T-cell (primary cell): ENCODE measurements at regions not wholly inside any gene's neighbourhood (a gene's known extent, or its start where the extent isn't known, plus 50 kb on each side); places are given as distances from the start of the nearest gene placed in this dataset.
"Not testable (repeated sequence)": the region's sequence is repeated elsewhere in the genome, so short reads cannot be mapped to it uniquely, and the experiment has no call there.

Source experiments
- ATAC-seq, 4 experiments: fragments of 200-7000 bp in 3 of 4; fragments of 150-1000 bp in 1 of 4; cut with Tn5 transposase; replicated peaks in 1 of 4; 1 replicate in 3 of 4; 2 replicates in 1 of 4; pipeline ENCODE4 v1.10.0; 2021; ENCODE audit warnings: moderate library complexity in 3 of 4, mild to moderate bottlenecking in 2 of 4, moderate number of reproducible peaks in 1 of 4
- CTCF ChIA-PET, 2 donors: fragments of 300-600 bp; sonication (Branson Sonifier 250); formaldehyde crosslinking; loops; one replicate each; lab custom pipeline; 2022; ENCODE audit warnings: antibody characterized with exemption in 2 of 2; lab: Charles Lee
- POLR2A ChIA-PET, 2 donors: fragments of 300-600 bp; sonication (Branson Sonifier 250); formaldehyde crosslinking; loops; one replicate each; lab custom pipeline; 2022; ENCODE audit warnings: antibody characterized with exemption in 2 of 2; lab: Charles Lee
- DNase-seq, 35 experiments: peaks; one replicate each; pipeline versions ENCODE4 v3.0.0 to v3.0.0-alpha.2; 2013 to 2023
- H3K27ac ChIP-seq: one replicate; pipeline ENCODE4 v1.5.1; 2013; ENCODE audit warnings: low read length
- H3K27me3 ChIP-seq, 2 experiments: replicated peaks in 1 of 2; 1 replicate in 1 of 2; 2 replicates in 1 of 2; pipeline versions ENCODE4 v1.6.1 to v1.7.0; 2013; ENCODE audit warnings: low read length in 1 of 2, mixed read lengths in 1 of 2; ENCODE audit not compliant: control insufficient read depth in 2 of 2, insufficient read depth in 2 of 2; ENCODE audit errors: extremely low read depth in 1 of 2
- H3K36me3 ChIP-seq, 2 donors: 1 replicate in 1 of 2; 2 replicates in 1 of 2; pipeline versions ENCODE4 v1.6.1 to v1.7.0; 2013; ENCODE audit warnings: low read length in 1 of 2; ENCODE audit not compliant: control insufficient read depth in 2 of 2, insufficient read depth in 1 of 2; ENCODE audit errors: extremely low read depth in 1 of 2
- H3K4me1 ChIP-seq, 2 experiments: 1 replicate in 1 of 2; 2 replicates in 1 of 2; pipeline versions ENCODE4 v1.6.1 to v1.7.0; 2013; ENCODE audit warnings: low read length in 2 of 2, mixed read lengths in 1 of 2; ENCODE audit not compliant: insufficient read depth in 2 of 2, control insufficient read depth in 1 of 2; ENCODE audit errors: extremely low read depth in 1 of 2
- H3K4me3 ChIP-seq, 2 donors: 1 replicate in 1 of 2; 2 replicates in 1 of 2; pipeline versions ENCODE4 v1.5.1 to v1.7.0; 2013; ENCODE audit warnings: mild to moderate bottlenecking in 2 of 2, low read length in 1 of 2, moderate library complexity in 1 of 2; ENCODE audit not compliant: control insufficient read depth in 1 of 2; ENCODE audit errors: extremely low read depth in 1 of 2
- H3K9me3 ChIP-seq: 2 replicates; pipeline ENCODE4 v1.7.0; 2013
- H3K27ac Mint-ChIP-seq, 2 donors: one replicate each; pipeline ENCODE4 v1.8.0; 2020 to 2021; ENCODE audit warnings: mild to moderate bottlenecking in 2 of 2, mixed read lengths in 2 of 2
- H3K27me3 Mint-ChIP-seq, 2 donors: one replicate each; pipeline ENCODE4 v1.8.0; 2021 to 2022; ENCODE audit warnings: mixed read lengths in 2 of 2
- H3K36me3 Mint-ChIP-seq: one replicate; pipeline ENCODE4 v1.8.0; 2021; ENCODE audit warnings: mixed read lengths
- H3K4me1 Mint-ChIP-seq, 3 donors: one replicate each; pipeline ENCODE4 v1.8.0; 2020 to 2022; ENCODE audit warnings: mixed read lengths in 3 of 3, mild to moderate bottlenecking in 1 of 3
- H3K4me3 Mint-ChIP-seq, 3 donors: one replicate each; pipeline ENCODE4 v1.8.0; 2020 to 2022; ENCODE audit warnings: mild to moderate bottlenecking in 3 of 3, mixed read lengths in 3 of 3, moderate library complexity in 3 of 3
- H3K9me3 Mint-ChIP-seq, 3 donors: one replicate each; pipeline ENCODE4 v1.8.0; 2020 to 2022; ENCODE audit warnings: mixed read lengths in 3 of 3
- WGBS: methylation state at CpG from one replicate; pipeline ENCODE4 v1.1.5; 2013; ENCODE audit warnings: missing lambda C conversion rate; ENCODE audit not compliant: insufficient coverage; 5-methylcytosine and 5-hydroxymethylcytosine counted together

GRCh38 chr6:94137178-94137577 lies 717.8 kb upstream of the EPHA7 start:
- DNase-seq, H3K27ac Mint-ChIP-seq, H3K27me3 ChIP-seq, H3K4me1 ChIP-seq, H3K4me1 Mint-ChIP-seq, H3K9me3 ChIP-seq, ATAC-seq, POLR2A ChIA-PET, H3K27ac ChIP-seq, H3K9me3 Mint-ChIP-seq, H3K36me3 ChIP-seq, H3K4me3 ChIP-seq, H3K27me3 Mint-ChIP-seq, H3K36me3 Mint-ChIP-seq, H3K4me3 Mint-ChIP-seq, CTCF ChIA-PET: not testable (repeated sequence)
- WGBS, result 81% methylated on average over 4 of the region's 11 CpGs

DNA sequence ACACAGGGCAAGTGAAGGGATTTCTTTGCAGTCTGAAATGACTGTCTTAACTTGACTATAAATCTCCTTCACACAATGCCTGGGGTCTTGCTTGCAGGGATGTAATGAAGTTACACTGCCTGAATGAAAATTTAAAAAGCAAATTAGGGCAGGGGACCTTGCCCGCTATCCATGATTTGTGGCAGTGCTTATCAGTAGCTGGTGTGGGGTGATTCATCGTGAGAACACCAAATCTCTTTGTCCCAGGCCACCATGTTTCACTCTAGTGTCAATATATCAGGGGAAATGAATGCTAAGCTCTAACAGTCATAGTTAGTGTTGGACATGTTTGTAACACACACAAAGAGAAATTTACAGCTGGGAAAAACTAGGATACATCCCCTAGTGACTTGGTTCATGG lies 713.7 kb upstream of the EPHA7 start:
- Mint-ChIP-seq H3K4me3 (no peak overlapping the region), H3K36me3 (no peaks in the 10 kb centered on the region), H3K27me3 (no peaks in the 10 kb centered on the region), H3K9me3 (peaks cover 0 to 4% (median 0%) of the 10 kb centered on the region in 3 donors), H3K4me1 (no peaks in the 10 kb centered on the region), H3K27ac (no peak overlapping the region)
- Histone ChIP-seq H3K4me1 (no peaks in the 10 kb centered on the region), H3K4me3 (no peak overlapping the region), H3K36me3 (no peaks in the 10 kb centered on the region), H3K9me3 (no peaks in the 10 kb centered on the region), H3K27me3 (no peaks in the 10 kb centered on the region), H3K27ac (no peak overlapping the region)
- DNase-seq (no peak), ATAC-seq (no peak)
- POLR2A ChIA-PET, result no interaction called here
- CTCF ChIA-PET, result no interaction called here
- no CpG with 5 or more reads among the region's 2 CpGs for WGBS

DNA sequence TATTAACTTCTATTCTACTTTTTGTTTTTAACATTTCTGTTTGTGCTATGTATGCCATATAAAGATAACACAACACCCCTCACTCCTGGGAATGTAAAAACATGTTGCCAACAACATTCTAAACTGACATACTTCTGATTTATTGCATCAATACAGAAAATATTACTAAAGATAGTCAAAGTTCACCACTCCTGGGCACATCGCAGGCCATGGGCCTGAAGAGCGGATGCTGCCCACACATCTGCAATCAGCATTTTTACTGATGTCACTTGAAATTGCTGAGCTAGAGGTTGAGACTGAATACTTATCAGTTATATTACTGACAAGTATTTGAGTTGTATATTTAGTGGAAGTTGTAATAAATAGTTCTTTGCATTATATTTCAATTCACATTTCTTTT lies 711.9 kb upstream of the EPHA7 start:
- Mint-ChIP-seq H3K9me3 (no peaks in the 10 kb centered on the region), H3K4me3 (no peak overlapping the region), H3K27me3 (no peaks in the 10 kb centered on the region), H3K4me1 (no peaks in the 10 kb centered on the region), H3K36me3 (no peaks in the 10 kb centered on the region), H3K27ac (no peak overlapping the region)
- no peaks in the 10 kb centered on the region for H3K27me3 ChIP-seq
- no peaks in the 10 kb centered on the region for H3K4me1 ChIP-seq
- H3K9me3 ChIP-seq, result no peaks in the 10 kb centered on the region
- WGBS, result no CpG with 5 or more reads among the region's 2 CpGs
- no peak overlapping the region for H3K27ac ChIP-seq
- ATAC-seq (no peak), DNase-seq (no peak)
- CTCF ChIA-PET, result no interaction called here
- H3K36me3 ChIP-seq, result no peaks in the 10 kb centered on the region
- POLR2A ChIA-PET, result no interaction called here
- no peak overlapping the region for H3K4me3 ChIP-seq

- WGBS, result no CpG with 5 or more reads among the region's 1 CpG
- H3K27me3 ChIP-seq, result no peaks in the 10 kb centered on the region
- no peaks in the 10 kb centered on the region for H3K9me3 ChIP-seq
- POLR2A ChIA-PET, result no interaction called here
- H3K4me3 Mint-ChIP-seq, result no peak overlapping the region
- DNase-seq, result no peak
- H3K36me3 Mint-ChIP-seq, result no peaks in the 10 kb centered on the region
- no peaks in the 10 kb centered on the region for H3K9me3 Mint-ChIP-seq
- CTCF ChIA-PET, result no interaction called here
- no peak overlapping the region for H3K4me3 ChIP-seq
- no peak overlapping the region for H3K27ac Mint-ChIP-seq
- no peaks in the 10 kb centered on the region for H3K36me3 ChIP-seq
- no peaks in the 10 kb centered on the region for H3K27me3 Mint-ChIP-seq
- no peaks in the 10 kb centered on the region for H3K4me1 Mint-ChIP-seq
- H3K4me1 ChIP-seq, result no peaks in the 10 kb centered on the region
- no peak overlapping the region for H3K27ac ChIP-seq
- no peak for ATAC-seq
Observed at GRCh38 chr6:94130478-94130877, 711.1 kb upstream of the EPHA7 start.

DNA sequence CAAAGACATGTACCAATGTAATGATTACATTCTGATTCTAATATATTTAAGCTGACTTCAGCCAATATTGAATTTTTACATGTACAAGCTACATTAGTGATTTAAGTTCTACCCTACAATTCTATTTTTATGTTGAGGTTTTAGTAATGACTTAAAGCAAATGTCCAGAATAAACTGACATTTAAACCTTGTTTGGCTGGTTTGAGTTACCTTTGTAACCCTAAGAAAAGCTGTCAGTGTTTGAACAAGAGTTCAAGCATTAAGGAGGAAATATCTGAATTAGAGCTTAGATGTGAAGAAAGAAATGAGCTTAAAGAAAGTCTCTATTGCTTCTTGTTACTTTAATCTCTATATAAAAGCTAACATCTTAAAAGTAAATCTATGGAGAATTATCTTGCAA lies 710.6 kb upstream of the EPHA7 start:
- no peak overlapping the region for H3K4me3 Mint-ChIP-seq

GRCh38 chr6:94127716-94128115 lies 708.4 kb upstream of the EPHA7 start:
- no peaks in the 10 kb centered on the region for H3K36me3 Mint-ChIP-seq
- Histone ChIP-seq H3K27me3 (no peaks in the 10 kb centered on the region), H3K4me3 (no peak overlapping the region), H3K9me3 (no peaks in the 10 kb centered on the region), H3K27ac (no peak overlapping the region), H3K36me3 (no peaks in the 10 kb centered on the region), H3K4me1 (no peaks in the 10 kb centered on the region)
- H3K27ac Mint-ChIP-seq, result no peak overlapping the region
- DNase-seq, result no peak
- no peaks in the 10 kb centered on the region for H3K27me3 Mint-ChIP-seq
- CTCF ChIA-PET, result interaction anchor here in 1 of 2 donors (0.5 kb wide), 1 partner anchor 70 kb away, joined by 3 read pairs; no protein-coding TSS in a partner anchor
- peaks cover 0 to 5% (median 0%) of the 10 kb centered on the region in 3 donors for H3K9me3 Mint-ChIP-seq
- no peak overlapping the region for H3K4me3 Mint-ChIP-seq
- ATAC-seq, result no peak
- WGBS, result 83% methylated on average over 1 of the region's 1 CpG
- no peaks in the 10 kb centered on the region for H3K4me1 Mint-ChIP-seq
- POLR2A ChIA-PET, result no interaction called here

More for the DNA sequence above, 710.6 kb upstream of the EPHA7 start:
- ATAC-seq (no peak), DNase-seq (no peak)
- Histone ChIP-seq H3K27me3 (no peaks in the 10 kb centered on the region), H3K4me3 (no peak overlapping the region), H3K36me3 (no peaks in the 10 kb centered on the region), H3K4me1 (no peaks in the 10 kb centered on the region), H3K27ac (no peak overlapping the region), H3K9me3 (no peaks in the 10 kb centered on the region)
- POLR2A ChIA-PET, result no interaction called here
- Mint-ChIP-seq H3K36me3 (no peaks in the 10 kb centered on the region), H3K9me3 (no peaks in the 10 kb centered on the region), H3K4me1 (no peaks in the 10 kb centered on the region), H3K27me3 (no peaks in the 10 kb centered on the region), H3K27ac (no peak overlapping the region)
- CTCF ChIA-PET, result no interaction called here

DNA sequence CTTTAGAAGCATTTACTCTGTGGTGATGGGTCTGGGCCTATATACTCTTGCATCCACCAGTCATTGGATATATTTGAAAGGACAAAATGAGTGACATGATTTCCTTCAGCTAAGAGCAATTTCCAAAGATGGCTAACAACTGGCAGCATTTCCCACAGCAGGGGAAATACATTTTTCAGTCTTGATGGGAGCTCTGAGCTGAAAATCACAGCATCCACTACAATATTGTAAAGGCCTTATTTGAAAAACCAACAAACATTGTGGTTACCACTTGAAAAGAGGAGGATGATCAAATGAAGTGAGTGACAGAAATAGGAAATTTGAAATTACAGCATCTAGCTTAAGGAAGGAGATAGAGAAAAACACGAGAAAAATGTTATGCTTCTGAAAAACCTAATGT lies 705.0 kb upstream of the EPHA7 start:
- CTCF ChIA-PET, result no interaction called here
- Mint-ChIP-seq H3K4me1 (no peaks in the 10 kb centered on the region), H3K9me3 (peaks cover 1 to 5% (median 2%) of the 10 kb centered on the region in 3 donors), H3K27me3 (no peaks in the 10 kb centered on the region), H3K4me3 (no peak overlapping the region), H3K27ac (no peak overlapping the region), H3K36me3 (no peaks in the 10 kb centered on the region)
- Histone ChIP-seq H3K36me3 (no peaks in the 10 kb centered on the region), H3K4me1 (no peaks in the 10 kb centered on the region), H3K27ac (no peak overlapping the region), H3K27me3 (no peaks in the 10 kb centered on the region), H3K9me3 (no peaks in the 10 kb centered on the region), H3K4me3 (no peak overlapping the region)
- no peak for DNase-seq
- no peak for ATAC-seq
- POLR2A ChIA-PET, result no interaction called here
- WGBS, result no CpG with 5 or more reads among the region's 1 CpG
